SK-N-SH (cell line): ENCODE measurements at regions not wholly inside any gene's neighbourhood (a gene's known extent, or its start where the extent isn't known, plus 50 kb on each side); places are given as distances from the start of the nearest gene placed in this dataset.

Experiments used
- CTCF ChIA-PET: fragments of 300-600, 350-600 bp; formaldehyde crosslinking; extraction: SDS; loops from one replicate; lab custom pipeline; 2021; lab: Yijun Ruan, JAX
- POLR2A ChIA-PET: fragments of 350-600 bp; sonication (Branson Sonifier 250); formaldehyde crosslinking; extraction: SDS; loops from one replicate; lab custom pipeline; 2020; ENCODE audit warnings: antibody characterized with exemption, inconsistent platforms; lab: Yijun Ruan, JAX
- DNase-seq: peaks from one replicate; pipeline ENCODE4 v3.0.0; 2012
- H2AFZ ChIP-seq: fragments of 200-600 bp; sonication (generic); 2 replicates; pipeline ENCODE4 v1.8.1; 2016; ENCODE audit warnings: antibody characterized with exemption, mild to moderate bottlenecking, low read depth
- H3F3A ChIP-seq: fragments of 200-600 bp; sonication (generic); replicated peaks from 2 replicates; pipeline ENCODE3; 2016; ENCODE audit warnings: antibody characterized with exemption, mild to moderate bottlenecking; ENCODE audit not compliant: insufficient read depth
- H3K27ac ChIP-seq, 2 experiments: fragments of 200-500 bp in 1 of 2; fragments of 200-600 bp in 1 of 2; sonication (Bioruptor generic) in 1 of 2; sonication (generic), shearing (Covaris generic) in 1 of 2; 2 replicates each; pipeline versions ENCODE4 v1.5.1 to v1.6.1; 2014 to 2016; ENCODE audit warnings: low read depth in 2 of 2, inconsistent platforms in 1 of 2, low read length in 1 of 2, mild to moderate bottlenecking in 1 of 2, mixed read lengths in 1 of 2
- H3K27me3 ChIP-seq: fragments of 200-600 bp; sonication (generic), shearing (Covaris generic); 2 replicates; pipeline ENCODE4 v1.6.1; 2016; ENCODE audit warnings: mixed run types; ENCODE audit not compliant: insufficient read depth
- H3K36me3 ChIP-seq, 2 experiments: fragments of 200-500 bp in 1 of 2; fragments of 200-600 bp in 1 of 2; sonication (Bioruptor generic) in 1 of 2; sonication (generic) in 1 of 2; replicated peaks in 1 of 2; 2 replicates each; pipeline versions ENCODE3 to v1.5.1; 2014 to 2016; ENCODE audit warnings: low read length in 1 of 2, mild to moderate bottlenecking in 1 of 2; ENCODE audit not compliant: insufficient read depth in 2 of 2, control insufficient read depth in 1 of 2
- H3K4me1 ChIP-seq, 2 experiments: fragments of 200-500 bp in 1 of 2; fragments of 200-600 bp in 1 of 2; sonication (Bioruptor generic) in 1 of 2; sonication (generic), shearing (Covaris generic) in 1 of 2; 2 replicates each; pipeline versions ENCODE4 v1.5.1 to v1.6.1; 2014 to 2016; ENCODE audit warnings: low read depth in 1 of 2, low read length in 1 of 2, mixed run types in 1 of 2; ENCODE audit not compliant: insufficient read depth in 2 of 2, control insufficient read depth in 1 of 2
- H3K4me2 ChIP-seq: fragments of 200-600 bp; sonication (generic), shearing (Covaris generic); 2 replicates; pipeline ENCODE4 v1.6.1; 2017; ENCODE audit warnings: mixed run types
- H3K4me3 ChIP-seq, 2 experiments: fragments of 200-500 bp in 1 of 2; fragments of 200-600 bp in 1 of 2; sonication (Bioruptor generic) in 1 of 2; sonication (generic), shearing (Covaris generic) in 1 of 2; 2 replicates each; pipeline versions ENCODE4 v1.5.1 to v1.8.1; 2014 to 2016; ENCODE audit warnings: low read depth in 2 of 2, inconsistent platforms in 1 of 2, low read length in 1 of 2, mild to moderate bottlenecking in 1 of 2, mixed read lengths in 1 of 2, moderate library complexity in 1 of 2
- H3K79me2 ChIP-seq: fragments of 200-600 bp; sonication (generic); 2 replicates; pipeline ENCODE4 v1.8.1; 2017; ENCODE audit warnings: mild to moderate bottlenecking; ENCODE audit not compliant: insufficient read depth
- H3K9ac ChIP-seq: fragments of 200-600 bp; sonication (generic); 2 replicates; pipeline ENCODE4 v1.6.1; 2017; ENCODE audit warnings: mixed run types
- H3K9me2 ChIP-seq: fragments of 200-600 bp; sonication (generic); 2 replicates; pipeline ENCODE4 v1.6.1; 2017; ENCODE audit warnings: mixed run types
- H3K9me3 ChIP-seq: fragments of 200-600 bp; sonication (generic); 2 replicates; pipeline ENCODE4 v1.6.1; 2017; ENCODE audit warnings: mixed run types, mild to moderate bottlenecking, moderate library complexity
- H4K20me1 ChIP-seq: fragments of 200-600 bp; sonication (generic); 2 replicates; pipeline ENCODE4 v1.6.1; 2017; ENCODE audit warnings: mild to moderate bottlenecking, mixed run types; ENCODE audit not compliant: insufficient read depth
- CHD2 ChIP-seq: fragments of 150-350 bp; IDR thresholded peaks from 2 replicates; pipeline ENCODE4 v1.6.1; 2018; ENCODE audit warnings: low read length; ENCODE audit not compliant: partially characterized antibody
- ELF1 ChIP-seq: IDR thresholded peaks from 2 replicates; pipeline ENCODE4 v1.4.0; 2012
- EP300 ChIP-seq, 2 experiments: IDR thresholded peaks; 2 replicates each; pipeline versions ENCODE4 v1.4.0 to v1.6.1; 2012; ENCODE audit warnings: borderline replicate concordance in 1 of 2, low read depth in 1 of 2, low read length in 1 of 2
- FOXJ3 ChIP-seq: sonication (generic); formaldehyde crosslinking; IDR thresholded peaks from 2 replicates; pipeline ENCODE4 v1.5.1; 2020; ENCODE audit warnings: mild to moderate bottlenecking, missing genetic modification reagents
- FOXM1 ChIP-seq: IDR thresholded peaks from 2 replicates; pipeline ENCODE4 v1.4.0; 2012; ENCODE audit warnings: low read depth, mild to moderate bottlenecking
- GABPA ChIP-seq: IDR thresholded peaks from 2 replicates; pipeline ENCODE4 v1.4.0; 2012; ENCODE audit warnings: low read depth, mild to moderate bottlenecking
- GATA2 ChIP-seq: sonication (generic); formaldehyde crosslinking; IDR thresholded peaks from 2 replicates; pipeline ENCODE4 v1.5.0; 2020; ENCODE audit warnings: mild to moderate bottlenecking, missing genetic modification reagents
- MXI1 ChIP-seq: IDR thresholded peaks from 2 replicates; pipeline ENCODE4 v1.6.1; 2012; ENCODE audit warnings: mild to moderate bottlenecking, low read depth, low read length, improper control_type of control experiment
- NFIC ChIP-seq: IDR thresholded peaks from 2 replicates; pipeline ENCODE4 v1.4.0; 2012; ENCODE audit warnings: borderline replicate concordance
- NRF1 ChIP-seq: IDR thresholded peaks from 2 replicates; pipeline ENCODE4 v1.6.1; 2012; ENCODE audit warnings: low read depth, mild to moderate bottlenecking, low read length
- PBX3 ChIP-seq: IDR thresholded peaks from 2 replicates; pipeline ENCODE4; 2012
- POLR2AphosphoS5 ChIP-seq: IDR thresholded peaks from 2 replicates; pipeline ENCODE4 v1.6.1; 2012; ENCODE audit warnings: low read depth, low read length
- RAD21 ChIP-seq: IDR thresholded peaks from 2 replicates; pipeline ENCODE4 v1.6.1; 2012; ENCODE audit warnings: mild to moderate bottlenecking, low read length
- RCOR1 ChIP-seq: fragments of 150-350 bp; IDR thresholded peaks from 2 replicates; pipeline ENCODE4 v1.6.1; 2017; ENCODE audit warnings: antibody characterized with exemption, low read length
- RFX5 ChIP-seq: IDR thresholded peaks from 2 replicates; pipeline ENCODE4 v1.6.1; 2012; ENCODE audit warnings: mild to moderate bottlenecking, improper control_type of control experiment, low read length
- RXRA ChIP-seq: IDR thresholded peaks from 2 replicates; pipeline ENCODE4 v1.4.0; 2012; ENCODE audit warnings: low read depth, mild to moderate bottlenecking, borderline replicate concordance
- SMC3 ChIP-seq: IDR thresholded peaks from 2 replicates; pipeline ENCODE4 v1.6.1; 2012; ENCODE audit warnings: low read depth, low read length, improper control_type of control experiment
- TCF12 ChIP-seq: IDR thresholded peaks from 2 replicates; pipeline ENCODE4 v1.4.0; 2012
- TEAD4 ChIP-seq: IDR thresholded peaks from 2 replicates; pipeline ENCODE4 v1.4.0; 2012; ENCODE audit warnings: mild to moderate bottlenecking, borderline replicate concordance; ENCODE audit not compliant: insufficient read depth
- YY1 ChIP-seq: IDR thresholded peaks from 2 replicates; pipeline ENCODE4 v1.4.0; 2012; ENCODE audit warnings: low read depth, mild to moderate bottlenecking
- WGBS: methylation state at CpG from one replicate; pipeline ENCODE4 v1.1.6; 2017; ENCODE audit warnings: low lambda C conversion rate; 5-methylcytosine and 5-hydroxymethylcytosine counted together

- ChIA-PET POLR2A (no interaction called here), CTCF (no interaction called here)
- 0 out of 2 replicates have a peak overlapping the region, but pooled peaks have one; percentile 22 for H2AFZ ChIP-seq
- peaks cover 0 to 3% of the 10 kb centered on the region in 2 experiments; a peak in 2 of 4 replicates for H3K4me1 ChIP-seq
- no peaks in the 10 kb centered on the region for H3F3A ChIP-seq
- TF ChIP-seq RFX5 (no peak), SMC3 (no peak), FOXJ3 (CRISPR knock-in tag) (no peak), RCOR1 (no peak), TEAD4 (no peak), YY1 (no peak), POLR2AphosphoS5 (no peak), NRF1 (no peak), TCF12 (no peak), FOXM1 (no peak)
- H3K27me3 ChIP-seq: no peaks in the 10 kb centered on the region
- no peak overlapping the region for H3K9ac ChIP-seq
- WGBS: 58% methylated on average over 2 of the region's 2 CpGs
- DNase-seq: no peak
- no peaks in the 10 kb centered on the region for H3K9me2 ChIP-seq
- H3K4me2 ChIP-seq: no peak overlapping the region
- H3K4me3 ChIP-seq: no peak overlapping the region
- no peaks in the 10 kb centered on the region for H3K79me2 ChIP-seq
- no peaks in the 10 kb centered on the region for H3K9me3 ChIP-seq
- peak overlapping the region in 1 of 2 experiments; percentile 36; a peak in 1 of 4 replicates for H3K27ac ChIP-seq
- no peaks in the 10 kb centered on the region for H4K20me1 ChIP-seq
- peaks cover 0 to 5% of the 10 kb centered on the region in 2 experiments for H3K36me3 ChIP-seq
Measured at GRCh38 chr1:239682960-239683359, 296.6 kb downstream of the CHRM3 start.

- POLR2A ChIA-PET: no interaction called here
Measured at GRCh38 chr1:239686386-239686785, 300.0 kb downstream of the CHRM3 start.

More at GRCh38 chr1:239686386-239686785, 300.0 kb downstream of the CHRM3 start:
- peaks cover 0 to 2% of the 10 kb centered on the region in 2 experiments for H3K36me3 ChIP-seq
- no peaks in the 10 kb centered on the region for H3F3A ChIP-seq
- no peak overlapping the region for H3K4me3 ChIP-seq
- no peak overlapping the region for H3K4me2 ChIP-seq
- TF ChIP-seq RAD21: no peak
- TF ChIP-seq ELF1: no peak
- no peak for TF ChIP-seq NFIC
- TF ChIP-seq CHD2: no peak
- TF ChIP-seq GABPA: no peak
- TF ChIP-seq YY1: no peak
- no peak for TF ChIP-seq GATA2 (CRISPR knock-in tag)
- TF ChIP-seq EP300 (IDR thresholded peaks at IDR 0.05; ENCODE audit: borderline replicate concordance in 1 of 2, low read depth in 1 of 2, low read length in 1 of 2): no peak
- no peak for TF ChIP-seq POLR2AphosphoS5
- TF ChIP-seq PBX3: no peak
- no peak for TF ChIP-seq RXRA
- no peak for TF ChIP-seq MXI1
- no peak for TF ChIP-seq FOXM1
- WGBS: 66% methylated on average over 2 of the region's 2 CpGs
- no peak overlapping the region for H3K9ac ChIP-seq
- no peak for DNase-seq
- CTCF ChIA-PET: no interaction called here
- H3K27ac ChIP-seq: no peak overlapping the region
- no peak overlapping the region for H2AFZ ChIP-seq
- no peaks in the 10 kb centered on the region for H3K27me3 ChIP-seq
- H3K79me2 ChIP-seq: no peaks in the 10 kb centered on the region
- no peaks in the 10 kb centered on the region for H4K20me1 ChIP-seq
- H3K9me2 ChIP-seq: no peaks in the 10 kb centered on the region
- H3K4me1 ChIP-seq: no peaks in the 10 kb centered on the region; a peak in 2 of 4 replicates
- H3K9me3 ChIP-seq: no peaks in the 10 kb centered on the region; the same call in 1 of the 2 replicates
